ENCODE measurements at regions not wholly inside any gene's neighbourhood (a gene's known extent, or its start where the extent isn't known, plus 50 kb on each side); places are given as distances from the start of the nearest gene placed in this dataset.

DNA sequence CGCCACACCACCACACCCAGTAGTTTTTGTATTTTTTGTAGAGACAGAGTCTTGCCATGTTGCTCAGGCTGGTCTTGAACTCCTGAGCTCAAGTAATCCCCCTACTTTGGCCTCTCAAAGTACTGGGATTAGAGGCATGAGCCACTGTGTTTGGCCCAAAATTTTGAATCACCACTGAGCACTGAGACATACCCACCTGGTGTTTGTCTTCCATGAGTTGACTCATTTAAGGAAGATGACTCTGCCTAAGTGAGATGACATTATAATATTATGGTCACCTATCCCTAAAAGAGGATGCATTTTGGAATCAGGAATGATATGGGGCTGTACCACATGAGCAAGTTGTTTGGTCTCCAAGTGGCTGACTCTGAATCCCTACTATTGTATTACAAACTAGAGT is 54.6 kb upstream of the RNF217 start:
- no peak overlapping the region for H3K27ac ChIP-seq (ENCODE audit: low read depth in 1 of 2, low read length in 2 of 2)
- TF ChIP-seq, protein P1, sequence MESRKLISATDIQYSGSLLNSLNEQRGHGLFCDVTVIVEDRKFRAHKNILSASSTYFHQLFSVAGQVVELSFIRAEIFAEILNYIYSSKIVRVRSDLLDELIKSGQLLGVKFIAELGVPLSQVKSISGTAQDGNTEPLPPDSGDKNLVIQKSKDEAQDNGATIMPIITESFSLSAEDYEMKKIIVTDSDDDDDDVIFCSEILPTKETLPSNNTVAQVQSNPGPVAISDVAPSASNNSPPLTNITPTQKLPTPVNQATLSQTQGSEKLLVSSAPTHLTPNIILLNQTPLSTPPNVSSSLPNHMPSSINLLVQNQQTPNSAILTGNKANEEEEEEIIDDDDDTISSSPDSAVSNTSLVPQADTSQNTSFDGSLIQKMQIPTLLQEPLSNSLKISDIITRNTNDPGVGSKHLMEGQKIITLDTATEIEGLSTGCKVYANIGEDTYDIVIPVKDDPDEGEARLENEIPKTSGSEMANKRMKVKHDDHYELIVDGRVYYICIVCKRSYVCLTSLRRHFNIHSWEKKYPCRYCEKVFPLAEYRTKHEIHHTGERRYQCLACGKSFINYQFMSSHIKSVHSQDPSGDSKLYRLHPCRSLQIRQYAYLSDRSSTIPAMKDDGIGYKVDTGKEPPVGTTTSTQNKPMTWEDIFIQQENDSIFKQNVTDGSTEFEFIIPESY (IDR thresholded peaks at IDR 0.05): no peak
- TF ChIP-seq, protein P2, sequence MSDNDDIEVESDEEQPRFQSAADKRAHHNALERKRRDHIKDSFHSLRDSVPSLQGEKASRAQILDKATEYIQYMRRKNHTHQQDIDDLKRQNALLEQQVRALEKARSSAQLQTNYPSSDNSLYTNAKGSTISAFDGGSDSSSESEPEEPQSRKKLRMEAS (IDR thresholded peaks at IDR 0.05): no peak
- TF ChIP-seq JUND (IDR thresholded peaks at IDR 0.05) (no peak), YY1 (IDR thresholded peaks at IDR 0.05) (no peak), FOXA1 (IDR thresholded peaks at IDR 0.05) (no peak), EGR1 (IDR thresholded peaks at IDR 0.05; ENCODE audit: low read depth in 2 of 2) (no peak), TAF1 (conservative IDR thresholded peaks at IDR 0.05) (no peak), HNF4A (conservative IDR thresholded peaks at IDR 0.05) (no peak), HNF4G (IDR thresholded peaks at IDR 0.05) (no peak), SP1 (IDR thresholded peaks at IDR 0.05) (no peak), RXRA (IDR thresholded peaks at IDR 0.05) (no peak), RAD21 (IDR thresholded peaks at IDR 0.05) (no peak)
- TF ChIP-seq, protein P3, sequence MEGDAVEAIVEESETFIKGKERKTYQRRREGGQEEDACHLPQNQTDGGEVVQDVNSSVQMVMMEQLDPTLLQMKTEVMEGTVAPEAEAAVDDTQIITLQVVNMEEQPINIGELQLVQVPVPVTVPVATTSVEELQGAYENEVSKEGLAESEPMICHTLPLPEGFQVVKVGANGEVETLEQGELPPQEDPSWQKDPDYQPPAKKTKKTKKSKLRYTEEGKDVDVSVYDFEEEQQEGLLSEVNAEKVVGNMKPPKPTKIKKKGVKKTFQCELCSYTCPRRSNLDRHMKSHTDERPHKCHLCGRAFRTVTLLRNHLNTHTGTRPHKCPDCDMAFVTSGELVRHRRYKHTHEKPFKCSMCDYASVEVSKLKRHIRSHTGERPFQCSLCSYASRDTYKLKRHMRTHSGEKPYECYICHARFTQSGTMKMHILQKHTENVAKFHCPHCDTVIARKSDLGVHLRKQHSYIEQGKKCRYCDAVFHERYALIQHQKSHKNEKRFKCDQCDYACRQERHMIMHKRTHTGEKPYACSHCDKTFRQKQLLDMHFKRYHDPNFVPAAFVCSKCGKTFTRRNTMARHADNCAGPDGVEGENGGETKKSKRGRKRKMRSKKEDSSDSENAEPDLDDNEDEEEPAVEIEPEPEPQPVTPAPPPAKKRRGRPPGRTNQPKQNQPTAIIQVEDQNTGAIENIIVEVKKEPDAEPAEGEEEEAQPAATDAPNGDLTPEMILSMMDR (IDR thresholded peaks at IDR 0.05; ENCODE audit: low read depth, low read length, missing input control): no peak
- no peaks in the 10 kb centered on the region for H3K4me1 ChIP-seq (ENCODE audit: control insufficient read depth in 4 of 4, insufficient read depth in 4 of 4, low read length in 3 of 4)
- no peak for DNase-seq (ENCODE audit: low spot score)
- no peak overlapping the region for H3K9ac ChIP-seq (ENCODE audit: low read depth in 1 of 2, low read length in 2 of 2)
- no peaks in the 10 kb centered on the region for H3K27me3 ChIP-seq (ENCODE audit: control insufficient read depth in 4 of 4, insufficient read depth in 4 of 4, low read length in 3 of 4)
- WGBS: 92% methylated on average over 1 of the region's 1 CpG
- no peaks in the 10 kb centered on the region for H3K9me3 ChIP-seq (ENCODE audit: control insufficient read depth in 4 of 4, low read length in 3 of 4)
- no peaks in the 10 kb centered on the region for H3K36me3 ChIP-seq (ENCODE audit: control insufficient read depth in 4 of 4, insufficient read depth in 3 of 4, low read depth in 1 of 4, low read length in 3 of 4)
- no peak overlapping the region for H3K4me3 ChIP-seq (ENCODE audit: low read depth in 1 of 3, low read length in 3 of 3)

All from liver (tissue), 8 donors.